GM21367 (cell line): ENCODE measurements at regions not wholly inside any gene's neighbourhood (a gene's known extent, or its start where the extent isn't known, plus 50 kb on each side); places are given as distances from the start of the nearest gene placed in this dataset.

Experiments
- ATAC-seq: cut with Tn5 transposase; IDR thresholded peaks from one replicate; pipeline ENCODE4 v1.9.1; 2021; ENCODE audit not compliant: unreplicated experiment

DNA sequence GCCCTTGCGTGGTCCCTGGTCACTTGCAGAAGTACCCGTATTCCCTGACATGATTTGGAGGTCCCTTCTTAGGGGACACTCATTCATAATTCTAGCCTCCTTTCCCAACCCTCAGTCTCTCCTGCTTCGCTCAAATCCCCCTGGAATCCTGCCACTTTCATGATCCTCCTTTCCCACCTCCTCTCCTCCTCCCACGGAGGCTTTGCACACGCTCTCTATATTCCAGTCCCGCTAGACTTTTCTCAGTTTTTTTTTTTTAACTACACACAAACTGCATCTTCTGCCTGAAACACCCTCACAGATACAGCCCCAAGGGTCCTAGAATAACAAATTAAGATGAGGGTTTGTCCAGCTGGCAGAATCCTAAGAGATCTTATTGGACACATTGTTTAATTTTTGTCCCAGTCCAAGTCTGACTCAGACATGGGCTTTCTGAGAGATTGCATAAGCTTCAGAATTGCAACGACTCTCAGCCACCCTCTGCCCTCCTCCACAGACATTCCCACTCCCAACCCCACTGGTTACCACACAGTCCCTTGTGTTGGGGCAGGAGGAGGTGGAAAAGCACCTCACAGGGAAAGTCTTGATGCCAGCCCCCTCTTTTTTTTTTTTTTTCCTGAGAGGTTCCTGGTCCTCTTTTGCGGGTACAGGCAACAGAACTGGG lies 739.5 kb upstream of the EEF2KMT start:
- ATAC-seq, result no peak

DNA sequence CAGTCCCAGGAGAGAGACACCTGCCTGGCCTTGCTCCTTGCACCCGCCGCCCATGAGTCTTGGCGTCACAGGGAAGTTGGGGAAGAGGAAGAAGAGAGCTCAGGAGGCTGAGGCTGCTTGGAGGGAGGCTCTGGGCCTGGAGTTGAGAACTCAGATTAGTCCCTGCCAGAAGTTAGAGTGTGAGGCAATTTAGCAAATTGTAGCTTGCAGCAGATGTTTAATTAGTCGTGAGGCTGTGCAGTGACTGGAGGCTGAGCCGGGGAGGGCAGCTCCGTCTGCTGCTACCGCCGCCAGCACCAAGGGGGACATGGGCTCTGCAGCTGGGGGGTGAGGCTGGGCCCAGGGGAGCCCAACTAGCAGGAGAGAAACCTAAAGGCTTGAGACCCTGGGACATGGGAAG lies 738.3 kb upstream of the EEF2KMT start:
- no peak for ATAC-seq

DNA sequence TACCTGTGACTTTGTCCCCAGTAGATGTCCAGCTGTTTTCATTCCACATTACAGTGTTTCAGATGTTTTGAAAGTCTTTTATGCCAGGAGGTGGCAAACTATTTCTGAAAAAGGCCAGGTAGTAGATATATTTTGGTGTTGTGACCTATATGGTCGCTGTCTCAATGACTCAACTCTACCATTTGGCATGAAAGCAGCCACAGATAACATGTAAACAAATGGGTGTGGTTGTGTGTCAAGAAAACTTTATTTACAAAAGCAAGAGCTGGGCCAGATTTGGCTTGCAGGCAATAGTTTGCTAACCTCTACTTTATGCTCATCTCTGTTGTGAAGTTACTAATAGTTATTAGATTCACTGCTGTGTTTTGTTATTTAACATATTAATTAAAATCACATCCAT lies 728.7 kb upstream of the EEF2KMT start:
- ATAC-seq, result no peak

- ATAC-seq, result no peak
Measured at GRCh38 chr16:5820472-5820871, 722.9 kb upstream of the EEF2KMT start.

DNA sequence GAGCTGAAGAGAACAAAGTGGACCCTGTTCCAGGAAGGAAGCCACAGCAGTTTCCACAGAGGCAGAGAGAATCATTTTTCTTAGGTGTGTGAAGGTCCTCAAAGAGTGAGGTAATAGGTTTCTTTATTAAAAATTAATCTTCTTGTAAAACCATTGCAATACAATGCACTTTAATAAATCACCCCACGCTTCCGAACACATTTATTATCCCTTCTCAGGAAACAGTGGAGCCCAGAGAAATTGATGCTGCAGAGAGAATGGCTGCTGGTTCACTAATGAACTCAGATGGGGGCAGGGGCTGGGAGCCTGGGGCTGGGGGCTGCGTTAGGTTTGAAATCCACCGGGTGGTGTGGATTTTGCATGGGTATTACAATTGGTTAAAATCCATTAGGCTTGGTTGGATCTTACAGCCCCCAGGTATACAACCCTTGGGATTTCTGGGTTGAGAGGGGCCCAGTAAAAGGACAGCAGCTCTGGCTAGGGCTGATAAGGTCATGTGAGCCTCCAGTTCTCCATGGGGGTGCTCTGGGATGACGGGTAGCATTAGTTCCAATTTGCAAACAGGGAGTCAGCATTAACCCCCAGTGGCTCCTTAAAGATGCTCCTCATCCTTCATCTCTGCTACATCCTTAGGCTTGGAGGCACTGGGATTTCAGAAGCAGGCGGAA lies 718.1 kb upstream of the EEF2KMT start:
- no peak for ATAC-seq

DNA sequence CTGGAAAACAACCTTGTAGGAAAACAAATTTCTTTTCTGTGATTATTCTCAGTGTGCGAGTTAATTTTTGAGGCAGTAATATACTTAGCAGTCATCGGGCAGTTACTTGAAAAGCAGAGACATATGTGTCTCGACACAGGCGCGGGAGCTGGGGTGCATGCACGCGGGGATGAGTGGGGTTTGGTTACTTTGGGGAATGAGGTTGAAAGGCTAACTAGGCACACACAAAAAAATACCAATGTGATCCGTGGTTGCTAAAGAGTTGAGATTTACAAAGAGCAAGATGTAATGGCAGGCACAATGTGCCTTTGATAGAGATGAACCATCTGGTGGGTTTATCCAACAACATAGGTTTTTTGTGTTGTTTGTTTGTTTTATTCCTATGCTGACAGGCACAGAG lies 703.8 kb upstream of the EEF2KMT start:
- no peak for ATAC-seq

DNA sequence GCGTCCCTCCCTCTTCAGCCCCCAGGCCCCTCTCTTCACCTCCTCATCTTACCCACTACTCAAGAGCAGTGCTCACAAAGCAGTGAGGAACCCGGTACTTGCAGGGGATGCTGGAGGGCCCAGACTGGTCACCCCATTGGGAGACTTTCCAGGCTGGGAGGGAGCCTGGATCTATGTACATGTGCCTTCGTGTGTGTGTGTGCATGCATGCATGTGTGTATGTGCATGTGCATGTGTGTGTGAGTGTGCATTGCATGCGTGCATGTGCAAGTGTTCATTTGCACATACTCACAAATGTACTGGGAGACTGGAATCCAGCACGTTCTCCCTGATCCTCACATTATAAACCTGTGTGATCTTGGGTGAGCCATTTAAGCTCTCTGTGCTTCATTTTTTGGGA lies 696.0 kb upstream of the EEF2KMT start:
- ATAC-seq, result no peak

- no peak for ATAC-seq
Measured at GRCh38 chr16:5791011-5791657, 693.5 kb upstream of the EEF2KMT start.

DNA sequence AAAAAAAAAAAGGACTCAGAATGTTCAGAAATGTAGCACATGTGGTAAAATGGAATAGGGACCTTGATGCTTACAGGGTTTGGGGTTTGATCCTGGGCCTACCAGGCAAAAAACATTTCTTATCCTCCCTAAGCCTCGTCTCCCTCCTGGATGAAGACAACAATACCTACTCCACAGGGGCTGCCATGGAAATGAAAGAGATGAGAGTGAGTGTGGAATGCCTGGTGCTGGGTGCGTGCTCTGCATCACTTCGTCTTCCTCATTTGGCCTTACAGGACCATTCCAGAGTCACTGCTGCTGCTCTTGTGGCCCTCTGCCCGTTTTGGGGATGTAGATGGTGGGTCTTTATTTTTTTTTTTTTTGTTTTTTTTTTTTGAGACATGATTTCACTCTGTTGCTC lies 692.9 kb upstream of the EEF2KMT start:
- no peak for ATAC-seq

GRCh38 chr16:5789033-5789432 lies 691.4 kb upstream of the EEF2KMT start:
- no peak for ATAC-seq

DNA sequence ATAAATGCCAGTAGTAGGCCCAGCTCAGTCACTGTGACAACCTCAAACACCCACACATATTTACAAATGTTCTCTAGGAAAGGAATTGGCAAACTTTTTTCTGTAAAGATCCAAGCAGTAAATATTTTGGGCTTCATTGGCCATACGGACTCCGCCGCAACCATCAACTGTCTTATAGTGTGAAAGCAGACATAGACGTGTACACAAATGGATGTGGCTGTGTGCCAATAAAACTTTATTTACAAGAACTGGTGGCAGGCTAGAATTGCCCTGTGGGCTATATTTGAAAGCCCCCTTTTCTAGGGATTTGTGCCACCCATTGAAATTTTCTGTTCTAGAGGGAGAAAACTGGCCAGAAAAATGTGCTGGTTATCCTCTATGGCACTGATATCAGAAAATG lies 683.8 kb upstream of the EEF2KMT start:
- ATAC-seq, result no peak

GRCh38 chr16:5776876-5777275 lies 679.3 kb upstream of the EEF2KMT start:
- ATAC-seq, result no peak

DNA sequence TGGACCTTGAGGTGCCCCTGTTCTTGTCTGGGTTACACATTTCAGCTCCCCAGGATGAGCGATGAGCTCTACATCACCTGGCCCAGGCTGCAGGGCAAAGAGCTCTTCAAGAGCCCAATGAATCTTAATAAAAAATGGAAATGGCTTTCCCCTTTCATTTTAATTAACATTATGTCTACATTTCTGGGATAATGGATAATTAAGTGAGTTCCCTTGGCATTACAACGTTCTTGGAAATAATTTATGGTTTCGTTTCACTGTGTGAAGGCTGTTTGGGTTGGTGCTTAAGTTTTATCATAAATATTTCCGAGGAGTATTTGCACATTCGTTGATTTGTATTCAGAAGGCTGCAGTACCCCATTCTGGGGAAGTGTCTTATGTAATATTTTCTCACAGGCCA lies 678.3 kb upstream of the EEF2KMT start:
- ATAC-seq, result no peak

DNA sequence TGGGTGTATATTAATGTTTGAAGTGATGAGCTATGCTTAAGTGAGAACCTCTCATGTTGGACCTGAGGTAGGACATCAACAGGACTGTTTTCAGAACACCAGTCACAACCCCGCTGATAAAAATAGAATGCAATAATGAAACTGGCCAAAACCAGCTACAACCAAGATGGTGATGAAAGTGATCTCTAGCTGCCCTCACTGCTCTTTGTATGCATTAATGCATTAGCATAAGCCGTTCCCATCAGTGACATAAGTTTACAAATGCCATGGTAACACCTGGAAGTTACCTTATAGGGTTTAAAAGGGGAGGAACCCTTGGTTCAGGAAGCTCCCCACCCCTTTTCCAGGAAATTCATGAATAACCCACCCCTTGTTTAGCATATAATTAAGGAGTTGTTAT lies 672.5 kb upstream of the EEF2KMT start:
- no peak for ATAC-seq

GRCh38 chr16:5769513-5769912 lies 671.9 kb upstream of the EEF2KMT start:
- ATAC-seq, result no peak

GRCh38 chr16:5768445-5768844 lies 670.9 kb upstream of the EEF2KMT start:
- no peak for ATAC-seq

DNA sequence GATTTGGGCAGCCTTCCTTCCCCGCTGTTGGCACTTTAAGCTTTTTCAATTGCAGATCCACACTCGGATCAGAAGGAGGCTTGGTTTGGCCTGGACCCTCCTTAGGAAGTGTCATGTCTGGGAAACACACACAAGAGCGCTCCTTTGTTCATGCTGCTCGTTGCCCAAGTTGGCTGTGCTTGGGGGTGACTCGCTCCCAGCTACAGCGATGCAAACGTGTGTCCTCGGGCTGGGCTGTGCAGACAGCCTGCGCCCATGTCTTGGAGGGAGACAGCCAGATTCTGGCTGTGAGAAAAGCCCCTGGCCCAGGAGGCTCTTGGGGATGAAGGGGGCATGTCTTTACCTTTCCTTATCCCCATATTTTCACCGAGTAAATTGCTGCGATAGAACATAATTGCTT lies 665.6 kb upstream of the EEF2KMT start:
- ATAC-seq, result no peak

DNA sequence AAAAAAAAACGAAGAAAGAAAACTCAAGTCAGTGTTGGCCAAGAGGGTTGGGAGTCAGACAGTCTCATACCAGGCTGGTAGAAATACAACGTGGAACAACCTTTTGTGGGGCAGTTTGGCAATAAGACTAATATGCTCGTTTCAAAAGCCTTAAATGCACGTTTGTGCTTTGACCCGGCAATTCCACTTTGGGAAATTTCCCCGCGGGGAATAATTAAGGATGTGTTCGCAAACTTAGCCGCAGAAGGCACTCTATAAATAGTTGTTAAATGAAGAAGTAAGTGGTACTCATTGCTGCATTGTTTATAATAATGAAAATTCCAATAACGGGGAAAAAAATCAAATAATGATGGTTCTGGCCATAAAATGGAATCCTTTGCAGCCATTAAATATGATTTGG lies 664.8 kb upstream of the EEF2KMT start:
- ATAC-seq, result no peak

GRCh38 chr16:5761592-5761991 lies 664.0 kb upstream of the EEF2KMT start:
- ATAC-seq, result no peak

GRCh38 chr16:5758281-5758680 lies 660.7 kb upstream of the EEF2KMT start:
- ATAC-seq, result no peak

DNA sequence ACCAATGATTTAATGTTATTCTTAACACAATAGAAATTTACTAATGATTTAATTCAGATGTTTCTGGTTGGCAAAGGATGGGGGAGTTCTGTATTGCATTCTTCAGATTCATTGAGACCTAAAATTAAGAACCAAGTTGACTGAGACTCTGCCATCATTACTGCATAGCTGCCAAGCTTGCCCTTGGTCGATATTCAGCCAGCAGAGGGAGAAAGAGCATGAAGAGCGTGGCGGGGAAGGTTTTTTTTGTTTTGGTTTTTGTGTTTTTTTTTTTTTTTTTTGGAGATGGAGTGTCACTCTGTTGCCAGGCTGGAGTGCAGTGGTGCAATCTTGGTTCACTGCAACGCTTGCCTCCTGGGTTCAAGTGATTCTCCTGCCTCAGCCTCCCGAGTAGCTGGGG lies 659.4 kb upstream of the EEF2KMT start:
- no peak for ATAC-seq

DNA sequence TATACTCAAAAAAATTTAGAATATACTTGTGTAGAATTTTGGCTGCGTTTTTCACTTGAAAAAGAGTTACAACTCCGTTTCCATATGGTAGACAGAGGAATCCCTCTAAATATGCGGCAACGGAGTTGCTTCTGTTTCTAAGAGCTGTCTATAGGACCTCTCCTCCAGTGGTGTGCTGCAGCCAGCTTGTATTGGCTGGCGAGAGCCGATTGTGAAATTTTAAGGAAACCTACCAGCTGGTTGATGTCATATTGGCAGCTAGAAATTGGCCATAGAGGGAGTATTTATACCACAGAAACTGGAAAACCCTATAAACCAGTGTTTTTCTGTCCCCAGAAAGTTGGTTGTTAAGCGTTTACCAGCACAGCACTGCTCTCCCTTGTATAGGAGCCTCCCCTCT lies 655.8 kb upstream of the EEF2KMT start:
- no peak for ATAC-seq

GRCh38 chr16:5751216-5751615 lies 653.6 kb upstream of the EEF2KMT start:
- ATAC-seq, result no peak
